Ascending aorta (tissue), 2 donors: ENCODE measurements at regions not wholly inside any gene's neighbourhood (a gene's known extent, or its start where the extent isn't known, plus 50 kb on each side); places are given as distances from the start of the nearest gene placed in this dataset.

Source experiments
- DNase-seq, 2 donors: peaks; one replicate each; pipeline ENCODE4 v3.0.0-alpha.2; 2019; ENCODE audit warnings: low spot score in 2 of 2
- H3K27ac ChIP-seq, 2 donors: fragments of 200-600 bp; sonication (generic); one replicate each; pipeline ENCODE4 v1.5.1; 2016 to 2017; ENCODE audit warnings: mild to moderate bottlenecking in 1 of 2
- H3K27me3 ChIP-seq: fragments of 200-600 bp; sonication (generic); one replicate; pipeline ENCODE4 v1.5.1; 2017
- H3K36me3 ChIP-seq, 2 donors: fragments of 200-600 bp; sonication (generic); one replicate each; pipeline ENCODE4 v1.5.1; 2016
- H3K4me1 ChIP-seq, 2 donors: fragments of 200-600 bp; sonication (generic); one replicate each; pipeline ENCODE4 v1.5.1; 2016 to 2017; ENCODE audit warnings: mild to moderate bottlenecking in 1 of 2
- H3K4me3 ChIP-seq, 2 donors: fragments of 200-600 bp; sonication (generic); one replicate each; pipeline ENCODE4 v1.5.1; 2016 to 2017; ENCODE audit warnings: mild to moderate bottlenecking in 1 of 2
- H3K9me3 ChIP-seq, 2 donors: fragments of 200-600 bp; sonication (generic); one replicate each; pipeline ENCODE4 v1.5.1; 2016
- CTCF ChIP-seq, 3 experiments: fragments of 200-600 bp in 2 of 3; fragments of 450-650 bp in 1 of 3; sonication (generic) in 2 of 3; IDR thresholded peaks; one replicate each; pipeline ENCODE4 v1.5.1; 2016 to 2019; ENCODE audit warnings: antibody characterized with exemption in 3 of 3, mild to moderate bottlenecking in 1 of 3, moderate library complexity in 1 of 3
- intact Hi-C: fragments of 100-400 bp; cut with DNase I; formaldehyde crosslinking; loops from one replicate; pipeline ENCODE4 v1.15.1; 2023

GRCh38 chr9:8235489-8235888, 435.9 kb upstream of the DMAC1 start:
- no peak overlapping the region for H3K4me3 ChIP-seq
- no peaks in the 10 kb centered on the region for H3K36me3 ChIP-seq
- no peak for TF ChIP-seq CTCF (IDR thresholded peaks at IDR 0.05)

GRCh38 chr9:8234316-8234715, 434.7 kb upstream of the DMAC1 start:
- no peak overlapping the region for H3K4me3 ChIP-seq
- no peaks in the 10 kb centered on the region for H3K9me3 ChIP-seq
- no peak for TF ChIP-seq CTCF (IDR thresholded peaks at IDR 0.05)
- H3K36me3 ChIP-seq = no peaks in the 10 kb centered on the region
- no peaks in the 10 kb centered on the region for H3K27me3 ChIP-seq
- intact Hi-C loops = no loop called here
- no peaks in the 10 kb centered on the region for H3K4me1 ChIP-seq
- no peak overlapping the region for H3K27ac ChIP-seq
- no peak for DNase-seq

More at GRCh38 chr9:8235489-8235888, 435.9 kb upstream of the DMAC1 start:
- intact Hi-C loops = no loop called here
- no peak for DNase-seq
- Histone ChIP-seq H3K27me3 (no peaks in the 10 kb centered on the region), H3K9me3 (no peaks in the 10 kb centered on the region), H3K27ac (no peak overlapping the region), H3K4me1 (no peaks in the 10 kb centered on the region)

GRCh38 chr9:8232726-8233125, 433.1 kb upstream of the DMAC1 start:
- intact Hi-C loops = no loop called here
- H3K9me3 ChIP-seq = no peaks in the 10 kb centered on the region
- no peak for TF ChIP-seq CTCF (IDR thresholded peaks at IDR 0.05)
- no peaks in the 10 kb centered on the region for H3K36me3 ChIP-seq
- no peaks in the 10 kb centered on the region for H3K4me1 ChIP-seq
- H3K27me3 ChIP-seq = no peaks in the 10 kb centered on the region
- H3K27ac ChIP-seq = no peak overlapping the region
- no peak for DNase-seq
- H3K4me3 ChIP-seq = no peak overlapping the region

GRCh38 chr9:8229226-8229625, 429.6 kb upstream of the DMAC1 start:
- Histone ChIP-seq H3K27me3 (no peaks in the 10 kb centered on the region), H3K4me3 (no peak overlapping the region), H3K9me3 (no peaks in the 10 kb centered on the region), H3K36me3 (no peaks in the 10 kb centered on the region), H3K27ac (no peak overlapping the region), H3K4me1 (no peaks in the 10 kb centered on the region)
- DNase-seq = no peak
- intact Hi-C loops = no loop called here
- no peak for TF ChIP-seq CTCF (IDR thresholded peaks at IDR 0.05)

- intact Hi-C loops = no loop called here
- H3K27me3 ChIP-seq = no peaks in the 10 kb centered on the region
- no peaks in the 10 kb centered on the region for H3K36me3 ChIP-seq
- H3K27ac ChIP-seq = no peak overlapping the region
- DNase-seq = no peak
- H3K9me3 ChIP-seq = no peaks in the 10 kb centered on the region
- no peak overlapping the region for H3K4me3 ChIP-seq
- TF ChIP-seq CTCF (IDR thresholded peaks at IDR 0.05) = no peak
- H3K4me1 ChIP-seq = no peaks in the 10 kb centered on the region
Observed at GRCh38 chr9:8224381-8224801, 424.8 kb upstream of the DMAC1 start.

GRCh38 chr9:8223861-8224260, 424.3 kb upstream of the DMAC1 start:
- no peak for DNase-seq
- H3K9me3 ChIP-seq = no peaks in the 10 kb centered on the region
- no peak for TF ChIP-seq CTCF (IDR thresholded peaks at IDR 0.05)
- H3K36me3 ChIP-seq = no peaks in the 10 kb centered on the region
- intact Hi-C loops = no loop called here
- no peak overlapping the region for H3K4me3 ChIP-seq
- H3K27ac ChIP-seq = no peak overlapping the region
- H3K4me1 ChIP-seq = no peaks in the 10 kb centered on the region
- no peaks in the 10 kb centered on the region for H3K27me3 ChIP-seq
